Panc1 (cell line): ENCODE measurements at regions not wholly inside any gene's neighbourhood (a gene's known extent, or its start where the extent isn't known, plus 50 kb on each side); places are given as distances from the start of the nearest gene placed in this dataset.

Experiments
- ATAC-seq: fragments of 200-7000 bp; cut with Tn5 transposase; 2 replicates; pipeline ENCODE4 v1.9.1; 2020; ENCODE audit warnings: mild to moderate bottlenecking, moderate library complexity
- BruUV-seq: library from RNA; stranded (reverse); fragments of 400-500 nt; replicated peaks from 2 replicates; lab custom pipeline; 2021; lab: Mats Ljungman, UMichigan
- CTCF ChIA-PET: fragments of 300-600 bp; sonication (Branson Sonifier 250); formaldehyde crosslinking; loops from one replicate; lab custom pipeline; 2022; ENCODE audit warnings: antibody characterized with exemption; lab: Charles Lee
- POLR2A ChIA-PET: fragments of 300-600 bp; sonication (Branson Sonifier 250); formaldehyde crosslinking; loops from one replicate; lab custom pipeline; 2022; ENCODE audit warnings: antibody characterized with exemption; lab: Charles Lee
- DNase-seq: peaks from one replicate; pipeline ENCODE4 v3.0.0-alpha.2; 2010; ENCODE audit warnings: low read depth, low spot score
- H3K27ac ChIP-seq: 2 replicates; pipeline ENCODE4 v1.5.1; 2011; ENCODE audit warnings: mild to moderate bottlenecking, low read length, inconsistent platforms
- H3K27me3 ChIP-seq: fragments of 200-500 bp; sonication (Bioruptor generic); 2 replicates; pipeline ENCODE4 v1.6.0; 2014; ENCODE audit warnings: low read length, inconsistent platforms; ENCODE audit not compliant: control insufficient read depth, insufficient read depth
- H3K36me3 ChIP-seq: fragments of 200-500 bp; sonication (Bioruptor generic); 2 replicates; pipeline ENCODE4 v1.5.1; 2014; ENCODE audit warnings: inconsistent platforms, mild to moderate bottlenecking, low read length, moderate library complexity; ENCODE audit not compliant: control insufficient read depth, insufficient read depth
- H3K4me1 ChIP-seq: 2 replicates; pipeline ENCODE4 v1.5.1; 2011; ENCODE audit warnings: inconsistent platforms, mild to moderate bottlenecking, low read length, moderate library complexity; ENCODE audit not compliant: control insufficient read depth, insufficient read depth
- H3K4me3 ChIP-seq, 2 experiments: 2 replicates each; pipeline ENCODE4 v1.5.1; 2011 to 2012; ENCODE audit warnings: low read depth in 2 of 2, low read length in 2 of 2, mild to moderate bottlenecking in 2 of 2, inconsistent platforms in 1 of 2, moderate library complexity in 1 of 2
- H3K9me3 ChIP-seq: fragments of 200-500 bp; sonication (Bioruptor generic); 2 replicates; pipeline ENCODE4 v1.5.1; 2014; ENCODE audit warnings: low read depth, mild to moderate bottlenecking, inconsistent platforms, low read length, moderate library complexity; ENCODE audit not compliant: control insufficient read depth, insufficient read depth
- CTCF ChIP-seq: fragments of 450-650 bp; IDR thresholded peaks from 2 replicates; pipeline ENCODE4 v1.5.1; 2017; ENCODE audit warnings: mild to moderate bottlenecking
- POLR2AphosphoS5 ChIP-seq: IDR thresholded peaks from 2 replicates; pipeline ENCODE4 v1.6.1; 2012; ENCODE audit warnings: mild to moderate bottlenecking, low read depth, low read length, moderate library complexity
- REST ChIP-seq, 2 experiments: IDR thresholded peaks; 2 replicates each; pipeline ENCODE4 v1.6.1; 2011 to 2012; ENCODE audit warnings: low read depth in 2 of 2, control low read depth in 1 of 2, low read length in 1 of 2, mild to moderate bottlenecking in 1 of 2, moderate library complexity in 1 of 2; ENCODE audit not compliant: insufficient read depth in 1 of 2
- SIN3A ChIP-seq: IDR thresholded peaks from 2 replicates; pipeline ENCODE4 v1.6.1; 2012; ENCODE audit warnings: low read depth, mild to moderate bottlenecking, low read length, moderate library complexity, borderline replicate concordance; ENCODE audit not compliant: insufficient read depth
- TCF7L2 ChIP-seq: IDR thresholded peaks from 2 replicates; pipeline ENCODE4 v1.6.1; 2011; ENCODE audit warnings: mild to moderate bottlenecking, low read depth, low read length, inconsistent platforms
- in situ Hi-C: cut with HindIII; loops from 2 replicates; pipeline ENCODE4 v1.10.0; 2016; ENCODE audit warnings: low sequenced_read_pairs, low pct_unique_long_range_greater_than_20kb
- intact Hi-C: fragments of 100-400 bp; cut with micrococcal nuclease; formaldehyde crosslinking; loops from one replicate; pipeline ENCODE4 v1.10.0; 2022; ENCODE audit not compliant: unreplicated experiment

- H3K4me1 ChIP-seq: no peaks in the 10 kb centered on the region
- ChIA-PET POLR2A (no interaction called here), CTCF (no interaction called here)
- ATAC-seq (no peak), DNase-seq (no peak)
- in situ Hi-C loops (no loop called here), intact Hi-C loops (no loop called here)
- BruUV-seq: no TSS peak
- H3K27ac ChIP-seq: no peak overlapping the region
- no peaks in the 10 kb centered on the region for H3K27me3 ChIP-seq
- no peaks in the 10 kb centered on the region for H3K36me3 ChIP-seq
- no peak for TF ChIP-seq TCF7L2
- no peak for TF ChIP-seq SIN3A
- no peak for TF ChIP-seq CTCF
- no peak for TF ChIP-seq REST (IDR thresholded peaks at IDR 0.05; ENCODE audit: insufficient read depth in 1 of 2, low read depth in 2 of 2, low read length in 1 of 2)
- no peak for TF ChIP-seq POLR2AphosphoS5
- H3K9me3 ChIP-seq: no peaks in the 10 kb centered on the region
- no peak overlapping the region for H3K4me3 ChIP-seq
Measured at GRCh38 chr16:6853565-6853964, 479.1 kb upstream of the RBFOX1 start.

GRCh38 chr16:6852643-6853225 is 479.9 kb upstream of the RBFOX1 start:
- in situ Hi-C loops: no loop called here

More at GRCh38 chr16:6852643-6853225, 479.9 kb upstream of the RBFOX1 start:
- H3K36me3 ChIP-seq: no peaks in the 10 kb centered on the region
- no peak overlapping the region for H3K27ac ChIP-seq
- TF ChIP-seq POLR2AphosphoS5 (no peak), CTCF (no peak)
- no peaks in the 10 kb centered on the region for H3K4me1 ChIP-seq
- no peaks in the 10 kb centered on the region for H3K9me3 ChIP-seq
- ATAC-seq (no peak), DNase-seq (no peak)
- no peak overlapping the region for H3K4me3 ChIP-seq
- ChIA-PET POLR2A (no interaction called here), CTCF (no interaction called here)
- no peaks in the 10 kb centered on the region for H3K27me3 ChIP-seq
- BruUV-seq: no TSS peak
- intact Hi-C loops: no loop called here
